Peyer's patch (tissue), 4 donors: ENCODE measurements at regions not wholly inside any gene's neighbourhood (a gene's known extent, or its start where the extent isn't known, plus 50 kb on each side); places are given as distances from the start of the nearest gene placed in this dataset.

Source experiments
- POLR2A ChIP-seq, 2 donors: fragments of 450-650 bp; IDR thresholded peaks; one replicate each; pipeline ENCODE4 v1.5.1; 2017; ENCODE audit warnings: antibody characterized with exemption in 2 of 2, mild to moderate bottlenecking in 2 of 2, moderate library complexity in 2 of 2
- TF ChIP-seq, protein P1 (sequence below), 6 experiments: fragments of 450-650 bp in 4 of 6; fragments of 200-600 bp in 2 of 6; sonication (generic) in 1 of 6; IDR thresholded peaks; one replicate each; pipeline ENCODE4 v1.5.1; 2017 to 2019; ENCODE audit warnings: antibody characterized with exemption in 6 of 6, mild to moderate bottlenecking in 3 of 6, moderate library complexity in 1 of 6

DNA sequence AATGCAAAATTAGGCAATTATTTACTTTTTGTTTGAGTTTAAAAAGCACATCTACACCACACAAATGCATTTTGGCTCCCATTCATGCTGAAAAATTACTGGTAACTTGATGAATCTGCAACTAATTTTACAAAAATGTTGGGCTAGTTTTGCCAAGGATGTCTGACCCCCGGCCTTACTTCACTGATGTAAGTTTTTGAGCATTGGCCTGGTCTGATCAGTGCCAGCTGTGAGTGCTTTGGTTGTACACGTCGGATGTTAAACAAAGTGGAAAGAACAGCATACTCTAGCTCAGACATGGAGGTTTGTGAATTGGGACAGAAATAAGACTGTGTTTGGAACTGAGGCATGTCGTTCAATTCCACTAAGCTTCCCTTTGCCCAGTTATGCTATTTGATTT lies 1044.2 kb downstream of the TLE4 start:
- TF ChIP-seq, protein P1, sequence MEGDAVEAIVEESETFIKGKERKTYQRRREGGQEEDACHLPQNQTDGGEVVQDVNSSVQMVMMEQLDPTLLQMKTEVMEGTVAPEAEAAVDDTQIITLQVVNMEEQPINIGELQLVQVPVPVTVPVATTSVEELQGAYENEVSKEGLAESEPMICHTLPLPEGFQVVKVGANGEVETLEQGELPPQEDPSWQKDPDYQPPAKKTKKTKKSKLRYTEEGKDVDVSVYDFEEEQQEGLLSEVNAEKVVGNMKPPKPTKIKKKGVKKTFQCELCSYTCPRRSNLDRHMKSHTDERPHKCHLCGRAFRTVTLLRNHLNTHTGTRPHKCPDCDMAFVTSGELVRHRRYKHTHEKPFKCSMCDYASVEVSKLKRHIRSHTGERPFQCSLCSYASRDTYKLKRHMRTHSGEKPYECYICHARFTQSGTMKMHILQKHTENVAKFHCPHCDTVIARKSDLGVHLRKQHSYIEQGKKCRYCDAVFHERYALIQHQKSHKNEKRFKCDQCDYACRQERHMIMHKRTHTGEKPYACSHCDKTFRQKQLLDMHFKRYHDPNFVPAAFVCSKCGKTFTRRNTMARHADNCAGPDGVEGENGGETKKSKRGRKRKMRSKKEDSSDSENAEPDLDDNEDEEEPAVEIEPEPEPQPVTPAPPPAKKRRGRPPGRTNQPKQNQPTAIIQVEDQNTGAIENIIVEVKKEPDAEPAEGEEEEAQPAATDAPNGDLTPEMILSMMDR (IDR thresholded peaks at IDR 0.05), result no peak
- no peak for TF ChIP-seq POLR2A (IDR thresholded peaks at IDR 0.05)
